Nephron progenitor cell (in vitro differentiated cells): ENCODE measurements at regions not wholly inside any gene's neighbourhood (a gene's known extent, or its start where the extent isn't known, plus 50 kb on each side); places are given as distances from the start of the nearest gene placed in this dataset.

ENCODE experiments used
- DNase-seq: peaks from one replicate; pipeline ENCODE4 v3.0.0; 2021
- H3K27ac Mint-ChIP-seq: 2 replicates; pipeline ENCODE4 v1.8.0; 2021; ENCODE audit warnings: mild to moderate bottlenecking, moderate library complexity, mixed read lengths
- H3K27me3 Mint-ChIP-seq: 2 replicates; pipeline ENCODE4 v1.8.0; 2021; ENCODE audit warnings: mild to moderate bottlenecking, low read depth, mixed read lengths; ENCODE audit not compliant: poor library complexity
- H3K36me3 Mint-ChIP-seq: 2 replicates; pipeline ENCODE4 v1.8.0; 2021; ENCODE audit warnings: low read depth, mixed read lengths
- H3K4me1 Mint-ChIP-seq: 2 replicates; pipeline ENCODE4 v1.8.0; 2021; ENCODE audit warnings: mixed read lengths
- H3K4me3 Mint-ChIP-seq: 2 replicates; pipeline ENCODE4 v1.8.0; 2021; ENCODE audit warnings: mild to moderate bottlenecking, moderate library complexity, mixed read lengths
- H3K9me3 Mint-ChIP-seq: 2 replicates; pipeline ENCODE4 v1.8.0; 2021; ENCODE audit warnings: mild to moderate bottlenecking, moderate library complexity, mixed read lengths
- CTCF ChIP-seq: fragments of 200-600 bp; sonication (generic); IDR thresholded peaks from 2 replicates; pipeline ENCODE4 v1.5.0; 2021; ENCODE audit warnings: antibody characterized with exemption

DNA sequence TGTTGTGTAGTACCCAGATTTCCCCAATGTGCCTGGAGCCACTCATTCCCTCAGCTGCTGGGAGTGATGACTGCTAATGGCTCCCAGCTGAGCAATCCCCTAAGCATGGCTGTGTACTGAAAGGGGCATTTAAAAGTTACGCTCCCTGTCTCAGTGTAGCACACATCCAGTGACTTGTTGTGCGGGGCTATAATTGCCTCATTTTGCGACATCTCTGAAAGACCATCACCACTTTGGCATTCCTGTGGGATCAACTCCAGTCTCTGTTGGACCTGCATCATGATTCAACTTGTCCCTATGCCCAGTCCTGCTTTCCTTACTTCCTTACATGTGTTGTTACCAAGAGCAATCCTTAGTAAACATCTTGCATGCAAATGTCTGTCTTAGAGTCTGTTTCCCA, 201.2 kb upstream of the MPDZ start:
- no peak for TF ChIP-seq CTCF
- peaks cover 3% of the 10 kb centered on the region for H3K27me3 Mint-ChIP-seq
- peaks cover 9% of the 10 kb centered on the region for H3K36me3 Mint-ChIP-seq
- peaks cover 21% of the 10 kb centered on the region for H3K4me1 Mint-ChIP-seq
- no peak overlapping the region for H3K4me3 Mint-ChIP-seq
- H3K9me3 Mint-ChIP-seq = peaks cover 24% of the 10 kb centered on the region
- H3K27ac Mint-ChIP-seq = no peak overlapping the region
- no peak for DNase-seq

GRCh38 chr9:13479096-13479495, 199.6 kb upstream of the MPDZ start:
- H3K27ac Mint-ChIP-seq = no peak overlapping the region
- H3K36me3 Mint-ChIP-seq = peaks cover 20% of the 10 kb centered on the region
- peaks cover 40% of the 10 kb centered on the region for H3K9me3 Mint-ChIP-seq
- DNase-seq = no peak
- no peak for TF ChIP-seq CTCF
- no peak overlapping the region for H3K4me3 Mint-ChIP-seq
- peaks cover 10% of the 10 kb centered on the region for H3K4me1 Mint-ChIP-seq
- H3K27me3 Mint-ChIP-seq = peaks cover 3% of the 10 kb centered on the region

DNA sequence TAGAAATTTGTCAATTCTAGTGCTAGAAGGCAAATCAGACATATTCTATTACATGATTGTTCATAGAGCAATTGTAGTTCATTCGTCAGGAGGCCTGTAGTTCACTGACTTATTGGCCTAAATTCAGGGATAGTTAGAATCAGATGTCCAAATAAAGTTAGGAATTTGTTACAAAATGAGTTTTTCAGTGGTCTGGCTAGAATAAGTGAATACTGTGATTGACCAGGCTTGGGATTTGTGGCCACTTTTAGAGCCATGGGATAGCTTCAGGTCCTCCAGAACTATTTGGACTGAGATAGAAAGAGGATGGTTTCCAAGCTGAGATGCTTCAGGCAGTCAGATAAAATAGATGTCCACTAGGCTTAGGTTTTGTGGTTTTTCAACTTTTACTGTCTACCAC, 199.1 kb upstream of the MPDZ start:
- Mint-ChIP-seq H3K9me3 (peaks cover 44% of the 10 kb centered on the region), H3K36me3 (peaks cover 25% of the 10 kb centered on the region), H3K4me1 (peaks cover 10% of the 10 kb centered on the region), H3K27ac (no peak overlapping the region), H3K4me3 (no peak overlapping the region), H3K27me3 (peaks cover 3% of the 10 kb centered on the region)
- TF ChIP-seq CTCF = no peak
- no peak for DNase-seq

DNA sequence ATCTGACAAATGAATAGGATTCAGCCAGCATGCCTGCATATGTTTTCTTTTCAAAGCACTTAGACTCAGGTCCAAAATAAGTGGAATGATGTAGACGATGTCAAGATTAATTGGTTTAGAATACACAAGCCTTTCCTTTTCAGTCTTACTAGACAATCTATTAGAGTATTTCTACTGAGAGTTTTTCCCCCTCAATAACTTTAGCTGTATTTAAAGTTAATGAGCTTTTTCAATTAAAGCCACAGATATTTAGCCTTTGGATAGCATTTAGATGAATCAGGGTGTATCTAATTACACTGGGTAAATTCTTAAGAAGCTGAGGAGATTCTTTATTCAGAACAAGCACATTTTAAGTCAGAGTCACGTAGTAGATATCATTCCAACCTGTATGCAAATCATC, 198.7 kb upstream of the MPDZ start:
- no peak for DNase-seq
- Mint-ChIP-seq H3K4me1 (peaks cover 10% of the 10 kb centered on the region), H3K36me3 (peaks cover 25% of the 10 kb centered on the region), H3K27me3 (peaks cover 3% of the 10 kb centered on the region), H3K4me3 (no peak overlapping the region), H3K9me3 (peaks cover 46% of the 10 kb centered on the region), H3K27ac (no peak overlapping the region)
- no peak for TF ChIP-seq CTCF

DNA sequence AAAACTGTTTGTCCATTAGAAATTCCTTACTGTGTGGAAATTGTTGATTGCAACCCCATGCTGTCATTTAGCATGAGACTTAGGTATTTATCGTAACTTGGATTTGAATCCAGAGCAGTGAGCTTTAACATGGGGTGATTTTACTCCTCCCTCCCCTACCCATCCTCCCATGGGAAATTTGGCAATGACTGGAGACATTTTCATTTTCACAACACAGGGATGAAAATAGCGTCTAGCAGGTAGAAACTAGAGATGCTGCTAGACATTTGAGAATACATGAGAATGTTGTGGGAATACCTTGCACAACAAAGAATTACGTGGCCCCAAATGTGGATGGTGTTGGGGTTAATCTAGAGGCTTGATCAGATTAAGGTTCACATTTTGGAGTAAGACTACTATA, 191.3 kb upstream of the MPDZ start:
- Mint-ChIP-seq H3K36me3 (peaks cover 17% of the 10 kb centered on the region), H3K4me3 (no peak overlapping the region), H3K9me3 (peaks cover 31% of the 10 kb centered on the region), H3K27ac (no peak overlapping the region), H3K27me3 (peaks cover 3% of the 10 kb centered on the region), H3K4me1 (no peaks in the 10 kb centered on the region)
- no peak for DNase-seq
- no peak for TF ChIP-seq CTCF

GRCh38 chr9:13467157-13467556, 187.7 kb upstream of the MPDZ start:
- no peak for TF ChIP-seq CTCF
- H3K4me1 Mint-ChIP-seq = no peaks in the 10 kb centered on the region
- H3K9me3 Mint-ChIP-seq = no peaks in the 10 kb centered on the region
- no peaks in the 10 kb centered on the region for H3K36me3 Mint-ChIP-seq
- H3K27me3 Mint-ChIP-seq = peaks cover 3% of the 10 kb centered on the region
- H3K4me3 Mint-ChIP-seq = no peak overlapping the region
- no peak for DNase-seq
- no peak overlapping the region for H3K27ac Mint-ChIP-seq
